ENCODE measurements at regions not wholly inside any gene's neighbourhood (a gene's known extent, or its start where the extent isn't known, plus 50 kb on each side); places are given as distances from the start of the nearest gene placed in this dataset.

DNA sequence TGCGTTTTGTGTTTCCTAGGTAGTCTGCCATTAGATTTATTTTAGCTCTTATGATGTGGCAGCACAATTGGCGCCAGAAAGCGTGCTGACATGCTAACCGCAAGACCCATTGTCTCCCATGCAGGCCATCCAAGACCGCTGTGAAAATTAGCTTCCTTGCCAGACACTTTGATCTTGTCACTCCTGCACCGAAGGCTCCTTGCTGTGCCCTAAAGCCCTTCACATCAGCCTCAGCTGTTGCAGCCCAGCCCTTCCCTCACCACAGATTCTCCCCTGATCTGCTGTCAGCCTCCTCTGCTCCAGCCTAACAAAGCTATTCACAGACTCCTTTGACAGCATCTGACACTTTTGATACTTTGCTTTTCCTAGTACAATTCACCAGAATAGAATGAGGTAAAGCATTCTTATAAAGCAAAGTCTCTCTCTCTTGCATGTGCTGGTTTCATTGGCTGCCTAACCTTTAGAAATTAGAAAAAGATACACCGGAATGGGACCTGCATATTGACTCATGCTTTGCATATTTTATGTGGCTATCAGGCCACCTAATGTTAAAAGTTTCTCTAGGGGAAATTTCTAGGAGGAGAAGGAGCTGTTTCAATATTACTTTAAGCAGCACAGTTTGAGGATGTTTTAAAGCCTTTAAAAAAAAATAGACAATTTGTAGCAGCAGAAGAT, 280.3 kb upstream of the FMN2 start:
- TF ChIP-seq POLR2AphosphoS5 (IDR thresholded peaks at IDR 0.05), result no peak
- TF ChIP-seq POLR2A (IDR thresholded peaks at IDR 0.05), result no peak
- TF ChIP-seq, protein P1, sequence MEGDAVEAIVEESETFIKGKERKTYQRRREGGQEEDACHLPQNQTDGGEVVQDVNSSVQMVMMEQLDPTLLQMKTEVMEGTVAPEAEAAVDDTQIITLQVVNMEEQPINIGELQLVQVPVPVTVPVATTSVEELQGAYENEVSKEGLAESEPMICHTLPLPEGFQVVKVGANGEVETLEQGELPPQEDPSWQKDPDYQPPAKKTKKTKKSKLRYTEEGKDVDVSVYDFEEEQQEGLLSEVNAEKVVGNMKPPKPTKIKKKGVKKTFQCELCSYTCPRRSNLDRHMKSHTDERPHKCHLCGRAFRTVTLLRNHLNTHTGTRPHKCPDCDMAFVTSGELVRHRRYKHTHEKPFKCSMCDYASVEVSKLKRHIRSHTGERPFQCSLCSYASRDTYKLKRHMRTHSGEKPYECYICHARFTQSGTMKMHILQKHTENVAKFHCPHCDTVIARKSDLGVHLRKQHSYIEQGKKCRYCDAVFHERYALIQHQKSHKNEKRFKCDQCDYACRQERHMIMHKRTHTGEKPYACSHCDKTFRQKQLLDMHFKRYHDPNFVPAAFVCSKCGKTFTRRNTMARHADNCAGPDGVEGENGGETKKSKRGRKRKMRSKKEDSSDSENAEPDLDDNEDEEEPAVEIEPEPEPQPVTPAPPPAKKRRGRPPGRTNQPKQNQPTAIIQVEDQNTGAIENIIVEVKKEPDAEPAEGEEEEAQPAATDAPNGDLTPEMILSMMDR (IDR thresholded peaks at IDR 0.05), result no peak
- TF ChIP-seq EP300 (IDR thresholded peaks at IDR 0.05), result no peak
